GM18505 (cell line): ENCODE measurements at regions not wholly inside any gene's neighbourhood (a gene's known extent, or its start where the extent isn't known, plus 50 kb on each side); places are given as distances from the start of the nearest gene placed in this dataset.

Experiments
- ATAC-seq: cut with Tn5 transposase; IDR thresholded peaks from one replicate; pipeline ENCODE4 v1.9.1; 2021; ENCODE audit not compliant: unreplicated experiment
- POLR2A ChIP-seq: IDR thresholded peaks from 4 replicates; pipeline ENCODE4 v1.6.1; 2011; ENCODE audit warnings: borderline replicate concordance; ENCODE audit not compliant: insufficient read depth, insufficient read length; ENCODE audit errors: extremely low read depth

DNA sequence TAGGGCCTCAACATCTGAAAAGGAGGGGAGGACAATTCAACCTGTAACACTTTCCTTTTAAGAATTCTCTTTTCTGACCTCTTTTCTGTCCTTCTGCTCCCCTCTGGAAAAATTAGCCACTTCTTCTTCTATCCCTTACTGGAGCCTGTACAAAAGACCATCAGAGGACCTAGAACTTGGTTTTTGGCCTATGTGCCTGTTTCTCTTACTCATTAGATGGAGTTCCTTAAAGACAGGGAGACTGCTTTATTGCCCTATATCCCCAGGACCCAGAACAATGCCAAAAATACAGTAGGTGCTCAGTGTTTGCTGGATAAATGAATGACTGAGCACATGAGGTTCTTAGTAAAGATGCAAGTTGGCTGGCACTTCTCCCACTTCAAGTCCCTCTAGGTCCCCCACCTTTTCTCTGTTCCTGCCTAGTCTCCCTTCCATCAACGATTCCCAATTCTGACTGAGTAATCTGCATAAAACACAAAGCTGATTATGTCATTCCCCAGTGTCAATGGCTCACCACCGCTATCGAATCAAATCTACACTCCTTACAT lies 114.2 kb downstream of the DDX1 start:
- no peak for ATAC-seq
- TF ChIP-seq POLR2A, result no peak

DNA sequence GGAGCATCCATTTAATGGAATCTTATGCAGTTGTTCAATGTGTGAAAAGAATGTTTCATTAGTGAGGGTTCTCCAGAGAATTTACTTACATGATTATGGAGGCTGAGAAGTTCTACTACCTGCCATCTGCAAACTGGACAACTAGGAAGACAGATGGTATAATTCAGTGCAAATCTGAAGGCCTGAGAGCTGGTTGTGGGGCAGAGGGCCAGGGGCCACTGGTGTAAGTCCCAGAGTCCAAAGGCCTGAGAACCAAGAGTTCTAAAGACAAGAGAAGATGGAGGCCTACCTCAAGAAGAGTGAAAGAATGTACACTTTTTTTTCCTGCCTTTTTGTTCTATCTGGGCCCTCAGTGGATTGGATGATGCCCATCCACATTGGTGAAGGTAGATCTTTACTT lies 114.8 kb downstream of the DDX1 start:
- ATAC-seq, result no peak
- TF ChIP-seq POLR2A, result no peak

DNA sequence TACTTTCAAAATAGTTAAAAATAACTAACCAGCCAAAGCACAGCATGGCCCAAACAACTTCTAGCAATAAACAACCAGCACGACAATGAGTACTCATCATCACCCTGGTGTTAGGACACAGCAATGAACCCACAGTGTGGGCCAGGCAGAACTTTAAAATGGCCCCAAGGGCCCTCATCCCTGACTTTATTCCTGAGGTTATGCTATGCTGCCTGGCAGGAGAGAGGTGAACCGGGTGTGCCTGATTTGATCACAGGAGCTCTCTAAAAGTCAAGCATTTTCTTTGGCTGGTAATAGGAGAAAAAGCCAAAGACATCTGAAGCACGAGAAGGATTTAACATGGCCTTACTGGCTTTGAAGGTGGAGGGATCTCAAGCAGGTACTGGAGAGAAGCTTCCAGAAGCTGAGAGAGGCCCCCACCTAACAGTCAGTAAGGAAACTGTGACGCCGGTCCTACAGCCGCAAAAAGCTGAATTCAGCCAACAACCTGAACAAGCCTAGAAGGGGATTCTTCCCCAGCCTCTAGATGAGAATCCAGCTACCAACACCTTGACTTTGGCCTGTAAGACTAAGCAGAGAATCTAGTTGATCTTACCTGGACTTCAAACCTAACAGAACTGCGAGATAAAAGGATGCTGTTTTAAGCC lies 115.4 kb downstream of the DDX1 start:
- TF ChIP-seq POLR2A, result no peak
- no peak for ATAC-seq

DNA sequence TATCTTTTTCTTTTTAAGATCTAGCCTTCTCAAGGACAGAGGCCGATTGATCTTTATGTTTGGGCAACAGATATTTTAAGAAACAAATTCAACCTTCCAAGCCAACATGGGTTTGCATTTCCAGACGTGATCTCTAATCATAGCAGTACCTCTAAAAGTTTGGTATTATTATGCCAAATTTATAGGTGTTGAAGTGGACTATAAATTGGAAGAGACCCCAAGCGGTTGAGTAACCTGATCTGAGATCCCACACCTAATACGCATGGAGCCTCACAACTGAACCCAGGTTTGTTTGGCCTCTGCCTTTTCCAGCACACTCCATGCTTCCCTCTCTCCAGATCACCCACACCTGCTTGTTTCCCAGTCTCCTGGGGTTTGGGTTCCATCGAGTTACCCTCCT lies 116.5 kb downstream of the DDX1 start:
- ATAC-seq, result no peak
- TF ChIP-seq POLR2A, result no peak

DNA sequence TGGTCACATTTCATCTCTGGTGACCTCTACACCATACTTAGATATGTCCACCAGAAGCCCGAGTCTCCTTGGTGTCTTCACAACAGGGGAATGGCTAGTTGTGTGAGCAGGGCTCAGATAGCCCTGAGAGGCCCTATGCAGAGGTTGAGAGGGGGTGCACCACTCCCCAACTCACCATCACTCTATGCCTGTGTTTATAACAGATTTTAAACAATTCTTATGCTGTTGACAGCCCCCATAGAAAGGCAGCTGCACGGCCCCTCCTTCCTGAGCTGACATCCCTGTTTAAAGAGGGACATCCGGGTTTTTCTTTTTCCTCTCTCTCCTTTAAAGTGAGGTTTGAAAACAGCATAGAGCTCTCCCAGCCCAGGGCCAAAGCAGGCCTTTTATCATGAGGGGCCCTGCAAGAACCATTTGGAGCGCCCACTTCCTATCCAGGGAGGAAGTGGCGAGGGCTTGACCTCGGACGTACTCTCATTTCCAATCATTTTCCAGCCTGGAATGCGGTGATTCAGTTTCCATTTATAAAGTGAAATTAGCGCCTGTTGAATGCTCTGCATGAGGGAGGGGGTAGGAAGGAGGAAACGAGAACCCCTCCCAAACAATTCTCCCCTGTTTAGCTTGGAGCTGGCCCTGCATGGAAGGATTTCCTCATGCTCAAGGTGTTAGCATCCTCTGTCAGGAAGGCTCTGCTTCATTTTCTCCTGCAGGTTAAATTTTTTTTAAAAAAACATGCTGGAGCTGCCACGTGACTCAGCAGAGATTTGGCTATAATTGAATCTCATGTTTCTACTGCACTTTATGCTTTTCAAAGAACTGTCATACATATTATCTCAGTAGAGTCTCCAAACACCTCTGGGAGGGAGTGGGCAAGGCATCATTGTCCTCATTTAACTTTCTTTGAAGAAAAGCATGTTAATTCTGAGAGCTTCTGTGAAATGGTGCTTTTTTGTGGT lies 117.5 kb downstream of the DDX1 start:
- ATAC-seq, result no peak
- no peak for TF ChIP-seq POLR2A

DNA sequence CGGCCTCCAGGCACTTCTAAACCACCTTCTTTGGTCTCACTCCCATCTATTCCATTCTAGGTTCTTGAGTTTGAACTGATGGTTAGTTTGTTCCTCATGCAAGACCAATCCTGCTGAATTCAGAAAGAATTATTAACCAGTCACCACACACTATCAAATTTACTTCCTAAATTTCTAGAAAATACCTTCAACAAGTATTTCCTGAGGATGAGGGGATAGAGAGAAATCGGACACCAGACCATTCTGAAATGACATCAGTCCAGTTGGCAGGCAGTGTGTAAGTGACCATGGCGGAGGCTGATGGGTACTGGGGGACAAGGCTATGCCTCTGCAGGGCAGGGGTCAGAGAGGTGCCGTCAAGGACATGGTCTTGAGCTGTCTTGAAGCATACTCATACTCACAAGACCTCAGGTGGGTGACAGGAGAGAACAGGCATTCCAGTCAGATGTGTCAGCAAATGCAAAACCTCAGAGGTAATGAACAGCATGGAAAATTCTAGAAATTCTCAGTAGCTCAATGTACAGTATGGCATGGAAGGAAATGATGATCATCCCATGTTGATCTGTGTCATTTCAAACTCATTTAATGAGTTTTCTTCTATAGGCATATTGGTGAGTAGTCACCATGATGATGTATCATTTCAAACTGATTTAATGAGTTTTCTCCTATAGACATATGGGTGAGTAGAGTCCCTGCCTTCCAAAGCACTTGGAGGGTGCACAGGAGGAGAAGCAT lies 119.6 kb downstream of the DDX1 start:
- TF ChIP-seq POLR2A, result no peak
- no peak for ATAC-seq

DNA sequence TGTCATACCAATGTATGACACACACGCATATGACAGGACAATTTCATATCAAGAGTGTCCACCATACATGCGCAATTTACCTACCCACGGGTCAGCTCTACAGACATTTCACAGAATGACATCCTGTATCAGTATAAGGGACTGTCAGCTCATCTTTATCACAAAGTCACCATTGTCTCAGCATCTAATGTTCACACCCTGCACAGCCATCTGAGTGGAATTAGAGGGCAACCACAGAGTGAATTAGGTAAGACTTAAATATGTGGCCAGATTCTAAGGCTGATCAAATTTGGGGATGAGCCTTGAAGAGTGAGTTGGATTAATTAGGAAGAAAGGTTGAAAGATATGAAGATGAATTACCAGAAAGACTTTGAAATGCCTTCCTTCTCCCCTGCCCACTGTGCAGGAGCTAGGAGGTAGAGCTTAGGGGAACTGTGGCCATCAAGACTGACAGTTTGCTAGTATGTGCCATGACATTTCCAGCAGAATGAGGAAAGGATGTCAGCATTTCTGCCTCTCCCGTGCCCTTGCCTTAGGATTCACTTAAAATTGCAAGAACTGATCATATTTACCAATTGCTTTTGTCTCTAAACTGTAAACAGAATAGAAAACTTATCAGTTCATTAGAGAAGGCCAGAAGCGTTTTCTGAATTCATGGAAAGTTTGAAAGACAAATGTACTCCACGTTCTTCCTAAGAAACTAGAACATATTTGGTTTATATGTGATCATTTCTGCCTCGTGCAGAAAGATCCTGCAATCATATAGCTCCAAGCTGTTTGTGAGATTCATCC lies 121.1 kb downstream of the DDX1 start:
- no peak for TF ChIP-seq POLR2A
- ATAC-seq, result no peak

DNA sequence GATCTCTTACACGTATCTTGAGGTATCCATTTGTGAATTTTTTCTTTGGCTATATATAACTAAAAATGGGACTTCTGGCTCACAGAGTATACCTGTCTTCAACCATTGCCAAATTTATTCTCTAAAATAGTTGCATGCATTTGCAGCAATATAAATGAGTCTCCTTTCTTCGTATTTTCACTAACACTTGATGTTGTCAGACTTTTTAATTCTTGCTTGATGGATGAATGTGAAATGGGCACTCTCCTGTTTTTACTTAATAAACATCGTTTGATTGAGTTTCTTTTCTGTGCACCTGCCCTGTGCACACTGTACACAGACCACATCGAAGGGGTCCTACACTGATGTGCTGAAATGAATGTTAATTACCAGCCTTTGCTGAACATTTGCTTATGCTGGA lies 121.8 kb downstream of the DDX1 start:
- no peak for TF ChIP-seq POLR2A
- ATAC-seq, result no peak

DNA sequence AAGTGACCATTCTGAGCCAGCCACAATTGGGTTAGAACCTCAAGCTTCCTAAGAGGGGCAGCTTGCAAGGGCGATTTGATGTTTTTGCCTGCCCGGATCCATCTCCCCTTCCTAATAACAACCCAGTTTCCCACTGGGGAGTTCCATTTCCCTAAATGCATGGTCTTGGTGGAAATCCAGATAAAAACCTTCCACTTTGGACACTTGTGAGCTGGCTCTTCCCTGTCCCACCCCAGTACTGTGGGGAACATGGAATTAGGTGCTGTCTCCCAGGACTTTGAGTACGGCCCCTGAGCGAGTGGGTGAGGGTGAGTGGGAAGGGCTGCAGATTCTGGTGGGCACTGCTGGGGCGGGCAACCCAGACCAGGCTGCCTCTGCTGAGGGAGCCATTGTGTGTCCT lies 122.3 kb downstream of the DDX1 start:
- no peak for ATAC-seq
- no peak for TF ChIP-seq POLR2A

DNA sequence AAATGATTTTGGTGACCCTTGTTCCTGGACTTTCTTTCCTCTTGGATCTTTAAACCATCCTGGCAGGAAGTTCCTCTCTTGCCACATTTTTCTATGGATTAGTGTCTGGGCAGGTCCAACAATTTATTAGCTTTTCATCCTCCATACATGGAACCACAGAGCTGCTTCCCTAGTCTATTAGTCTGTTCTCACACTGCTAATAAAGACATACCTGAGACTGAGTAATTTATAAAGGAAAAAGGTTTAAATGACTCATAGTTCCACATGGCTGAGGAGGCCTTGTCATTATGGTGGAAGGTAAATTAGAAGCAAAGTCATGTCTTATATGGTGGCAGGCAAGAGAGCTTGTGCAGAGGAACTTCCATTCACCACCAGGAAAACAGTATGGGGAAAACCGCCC lies 122.9 kb downstream of the DDX1 start:
- TF ChIP-seq POLR2A, result no peak
- ATAC-seq, result no peak

DNA sequence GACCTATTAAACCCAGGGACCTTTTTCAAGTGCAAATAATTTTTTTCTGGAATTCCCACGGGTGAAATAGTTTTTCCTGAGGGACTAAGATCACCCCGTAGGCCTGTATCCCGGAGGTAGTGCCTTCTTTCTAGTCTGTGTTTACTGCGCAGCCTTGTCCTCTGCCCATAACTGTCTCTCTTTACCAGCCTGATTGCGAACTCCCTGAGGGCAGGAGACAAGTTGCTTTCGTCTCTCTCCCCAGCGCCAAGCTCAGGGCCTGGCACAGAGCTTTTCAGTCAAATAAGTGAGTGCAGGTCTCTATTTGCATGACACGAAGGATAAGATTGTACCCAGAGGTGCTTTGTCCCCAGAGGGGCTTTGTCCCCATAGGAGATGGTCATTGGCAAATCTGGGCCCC lies 123.9 kb downstream of the DDX1 start:
- no peak for TF ChIP-seq POLR2A
- ATAC-seq, result no peak

DNA sequence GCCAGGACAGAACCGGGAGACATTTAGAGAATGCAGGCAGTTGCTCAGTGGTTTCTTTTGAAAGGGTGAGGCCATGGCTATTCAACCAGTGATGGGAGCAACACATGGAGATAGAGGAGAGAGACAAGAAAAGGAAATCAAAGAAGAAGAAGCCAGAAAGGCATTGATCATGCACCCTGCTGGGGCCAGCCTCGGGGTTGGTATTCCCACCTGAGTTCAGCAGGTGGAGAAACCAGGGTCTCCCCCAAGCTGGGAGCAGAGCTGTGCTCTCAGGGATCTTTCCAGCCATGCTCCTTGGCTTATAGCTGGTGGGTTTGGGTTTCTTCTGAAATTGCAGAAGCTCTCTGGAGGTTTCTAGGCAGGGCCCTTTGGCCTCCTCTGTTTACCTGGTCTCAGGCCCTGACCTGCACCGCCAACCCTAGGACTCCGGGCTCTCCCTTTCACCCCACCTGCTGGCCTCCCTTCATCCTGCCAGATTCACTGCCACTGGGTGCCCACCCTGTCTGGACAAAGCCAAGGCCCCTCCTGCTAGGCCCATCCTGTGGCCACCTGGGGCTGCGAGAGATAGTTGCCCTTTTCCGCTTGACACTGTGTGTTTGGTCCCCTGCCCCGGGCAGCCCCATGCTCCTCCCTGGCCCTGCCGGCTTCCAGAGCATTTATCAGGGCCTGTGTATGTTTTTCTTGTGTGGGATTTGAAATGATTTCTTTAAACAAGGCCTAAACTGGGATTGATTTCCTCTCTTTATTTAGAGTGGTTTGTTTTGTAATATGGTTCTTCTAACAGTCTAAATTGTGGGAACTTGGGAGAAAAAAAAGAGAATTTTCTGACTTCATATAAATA lies 126.7 kb downstream of the DDX1 start:
- ATAC-seq, result no peak
- no peak for TF ChIP-seq POLR2A
